LNCAP (cell line): ENCODE measurements at regions not wholly inside any gene's neighbourhood (a gene's known extent, or its start where the extent isn't known, plus 50 kb on each side); places are given as distances from the start of the nearest gene placed in this dataset.

ENCODE experiments used
- TF ChIP-seq, protein P1 (sequence below): fragments of 450-650 bp; IDR thresholded peaks from 2 replicates; pipeline ENCODE4 v1.5.1; 2017; ENCODE audit warnings: mild to moderate bottlenecking

DNA sequence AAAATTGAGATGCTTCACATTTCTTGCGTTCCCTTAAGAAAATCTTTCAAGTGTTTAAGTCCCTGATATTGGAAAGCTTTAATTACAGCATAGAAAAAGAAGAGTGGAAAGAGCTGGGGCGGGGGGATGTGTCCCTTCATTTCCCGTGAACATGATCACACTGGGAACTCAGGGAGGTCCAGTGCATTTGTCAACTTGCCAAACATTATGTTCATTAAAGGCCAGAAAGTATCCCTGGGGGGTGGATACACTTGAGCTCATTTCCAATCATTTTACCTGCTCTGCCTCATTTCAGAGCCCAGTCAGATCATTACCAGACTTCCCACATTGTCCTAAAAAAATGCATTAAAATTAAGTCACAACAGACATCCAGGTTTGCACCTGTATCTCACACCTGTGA is 123.6 kb upstream of the KCNJ15 start:
- TF ChIP-seq, protein P1, sequence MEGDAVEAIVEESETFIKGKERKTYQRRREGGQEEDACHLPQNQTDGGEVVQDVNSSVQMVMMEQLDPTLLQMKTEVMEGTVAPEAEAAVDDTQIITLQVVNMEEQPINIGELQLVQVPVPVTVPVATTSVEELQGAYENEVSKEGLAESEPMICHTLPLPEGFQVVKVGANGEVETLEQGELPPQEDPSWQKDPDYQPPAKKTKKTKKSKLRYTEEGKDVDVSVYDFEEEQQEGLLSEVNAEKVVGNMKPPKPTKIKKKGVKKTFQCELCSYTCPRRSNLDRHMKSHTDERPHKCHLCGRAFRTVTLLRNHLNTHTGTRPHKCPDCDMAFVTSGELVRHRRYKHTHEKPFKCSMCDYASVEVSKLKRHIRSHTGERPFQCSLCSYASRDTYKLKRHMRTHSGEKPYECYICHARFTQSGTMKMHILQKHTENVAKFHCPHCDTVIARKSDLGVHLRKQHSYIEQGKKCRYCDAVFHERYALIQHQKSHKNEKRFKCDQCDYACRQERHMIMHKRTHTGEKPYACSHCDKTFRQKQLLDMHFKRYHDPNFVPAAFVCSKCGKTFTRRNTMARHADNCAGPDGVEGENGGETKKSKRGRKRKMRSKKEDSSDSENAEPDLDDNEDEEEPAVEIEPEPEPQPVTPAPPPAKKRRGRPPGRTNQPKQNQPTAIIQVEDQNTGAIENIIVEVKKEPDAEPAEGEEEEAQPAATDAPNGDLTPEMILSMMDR: no peak

DNA sequence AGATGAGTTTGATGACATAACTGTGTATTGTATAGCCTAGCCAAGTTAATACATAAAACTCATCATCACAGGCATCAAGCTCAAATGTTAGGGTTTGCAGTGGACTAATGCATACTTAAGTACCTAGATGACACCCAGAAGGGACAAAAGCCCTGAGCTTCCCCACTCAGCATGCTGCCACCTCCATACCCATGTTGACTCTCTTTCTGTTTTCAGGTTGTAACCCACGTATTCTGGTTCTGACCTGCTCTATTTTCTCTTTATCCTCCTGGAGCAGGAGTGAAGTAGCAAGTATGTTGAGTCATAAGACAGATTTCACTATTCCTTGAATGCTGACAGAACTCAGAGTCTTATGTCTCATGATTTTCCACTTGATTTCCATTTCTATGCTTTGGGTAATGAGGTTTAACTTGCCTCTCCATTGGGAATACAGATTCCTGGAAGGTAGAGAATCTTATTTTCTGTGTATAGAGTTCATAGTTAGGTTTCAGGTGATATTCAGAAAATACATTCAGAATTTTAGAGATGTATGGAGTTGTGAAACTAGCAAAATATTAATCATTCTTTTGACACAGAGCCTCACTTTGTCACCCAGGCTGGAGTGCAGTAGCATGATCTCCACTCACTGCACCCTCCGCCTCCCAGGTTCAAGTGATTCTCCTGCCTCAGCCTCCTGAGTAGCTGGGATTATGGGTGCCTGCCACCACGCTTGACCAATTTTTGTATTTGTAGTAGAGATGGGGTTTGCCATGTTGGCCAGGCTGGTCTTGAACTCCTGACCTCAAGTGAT is 122.5 kb upstream of the KCNJ15 start:
- TF ChIP-seq, protein P1: no peak

DNA sequence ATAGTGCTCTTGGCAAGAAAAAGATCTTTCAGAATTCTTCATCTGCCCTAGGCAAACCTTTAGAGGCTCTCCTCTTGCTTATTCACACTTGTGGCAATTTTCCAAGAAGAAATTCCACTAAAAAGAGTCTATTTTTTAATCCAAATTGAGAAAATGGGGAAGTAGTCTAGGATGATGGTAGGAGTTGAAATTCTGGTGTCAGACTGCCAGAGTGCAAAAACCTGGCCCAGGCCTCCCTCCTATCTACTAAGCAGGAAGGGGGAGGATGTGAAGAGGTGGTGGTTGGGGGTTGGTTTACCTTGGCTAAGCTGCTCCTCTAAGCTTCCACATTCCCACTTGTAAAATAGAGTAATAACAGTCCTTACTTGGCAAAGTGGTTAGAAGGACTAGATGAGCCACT is 120.6 kb upstream of the KCNJ15 start:
- TF ChIP-seq, protein P1: no peak

GRCh38 chr21:38139380-38140168 is 117.2 kb upstream of the KCNJ15 start:
- TF ChIP-seq, protein P1: no peak

GRCh38 chr21:38140207-38140903 is 116.4 kb upstream of the KCNJ15 start:
- TF ChIP-seq, protein P1: no peak

DNA sequence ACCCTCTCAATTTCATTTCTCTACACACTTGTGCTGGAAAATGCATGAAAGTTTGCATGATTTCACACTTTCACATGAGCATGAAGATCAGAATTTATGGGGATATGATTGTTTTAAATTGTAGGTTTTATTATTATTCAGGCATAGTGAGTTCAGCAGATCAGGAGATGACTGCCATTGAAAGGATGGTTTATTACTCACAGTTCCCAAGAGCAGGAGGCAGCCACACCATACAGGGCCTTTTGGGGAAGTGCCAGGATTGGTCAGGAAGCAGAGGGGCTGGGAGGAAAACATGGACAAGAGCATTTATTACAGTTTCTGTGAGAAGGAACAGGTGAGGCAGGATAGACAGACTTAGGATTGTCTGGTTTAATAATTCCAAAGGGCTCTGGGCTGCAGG is 114.6 kb upstream of the KCNJ15 start:
- TF ChIP-seq, protein P1: no peak

- TF ChIP-seq, protein P1: no peak
Observed at GRCh38 chr21:38144193-38144592, 112.6 kb upstream of the KCNJ15 start.
